Fibroblast of lung (primary cell): ENCODE measurements at regions not wholly inside any gene's neighbourhood (a gene's known extent, or its start where the extent isn't known, plus 50 kb on each side); places are given as distances from the start of the nearest gene placed in this dataset.

Experiments used
- CTCF ChIP-seq, 2 donors: IDR thresholded peaks in 1 of 2; conservative IDR thresholded peaks in 1 of 2; 1 replicate in 1 of 2; 2 replicates in 1 of 2; pipeline ENCODE4 v1.5.1; 2011 to 2012; ENCODE audit warnings: low read length in 2 of 2, control low read depth in 1 of 2, inconsistent platforms in 1 of 2, low read depth in 1 of 2, mild to moderate bottlenecking in 1 of 2
- EZH2 ChIP-seq: IDR thresholded peaks from 2 replicates; pipeline ENCODE4 v1.5.1; 2012; ENCODE audit warnings: low read length, control low read depth, mild to moderate bottlenecking; ENCODE audit errors: missing control alignments

- TF ChIP-seq CTCF (conservative IDR thresholded peaks at IDR 0.05 in 1 of 2, IDR thresholded peaks at IDR 0.05 in 1 of 2; ENCODE audit: low read depth in 1 of 2, low read length in 2 of 2): no peak
- TF ChIP-seq EZH2: no peak
Observed at GRCh38 chr1:235054936-235055335, 73.7 kb downstream of the TOMM20 start.
